Endothelial cell (in vitro differentiated cells): ENCODE measurements at regions not wholly inside any gene's neighbourhood (a gene's known extent, or its start where the extent isn't known, plus 50 kb on each side); places are given as distances from the start of the nearest gene placed in this dataset.

Source experiments
- DNase-seq: peaks from one replicate; pipeline ENCODE4 v3.0.0; 2021; ENCODE audit warnings: low spot score
- H3K27ac Mint-ChIP-seq: one replicate; pipeline ENCODE4 v1.8.0; 2021; ENCODE audit warnings: mixed read lengths, inconsistent platforms; ENCODE audit not compliant: unreplicated experiment
- H3K27me3 Mint-ChIP-seq: one replicate; pipeline ENCODE4 v1.8.0; 2021; ENCODE audit warnings: mild to moderate bottlenecking, moderate library complexity, mixed read lengths, inconsistent platforms; ENCODE audit not compliant: unreplicated experiment
- H3K36me3 Mint-ChIP-seq: one replicate; pipeline ENCODE4 v1.8.0; 2021; ENCODE audit warnings: mild to moderate bottlenecking, low read depth, mixed read lengths, inconsistent platforms; ENCODE audit not compliant: unreplicated experiment
- H3K4me1 Mint-ChIP-seq: one replicate; pipeline ENCODE4 v1.8.0; 2021; ENCODE audit warnings: mild to moderate bottlenecking, mixed read lengths, inconsistent platforms; ENCODE audit not compliant: unreplicated experiment
- H3K4me3 Mint-ChIP-seq: one replicate; pipeline ENCODE4 v1.8.0; 2021; ENCODE audit warnings: mild to moderate bottlenecking, mixed read lengths, inconsistent platforms; ENCODE audit not compliant: unreplicated experiment
- H3K9me3 Mint-ChIP-seq: one replicate; pipeline ENCODE4 v1.8.0; 2021; ENCODE audit warnings: mixed read lengths, inconsistent platforms; ENCODE audit not compliant: unreplicated experiment
- CTCF ChIP-seq: fragments of 200-600 bp; sonication (generic); IDR thresholded peaks from one replicate; pipeline ENCODE4 v1.5.0; 2021; ENCODE audit warnings: antibody characterized with exemption; ENCODE audit not compliant: unreplicated experiment

- Mint-ChIP-seq H3K4me1 (peaks cover 14% of the 10 kb centered on the region), H3K27ac (no peak overlapping the region), H3K27me3 (peaks cover 7% of the 10 kb centered on the region), H3K9me3 (no peaks in the 10 kb centered on the region), H3K4me3 (no peak overlapping the region), H3K36me3 (no peaks in the 10 kb centered on the region)
- TF ChIP-seq CTCF = no peak
- no peak for DNase-seq
Observed at GRCh38 chr10:131725581-131726069, 175.2 kb upstream of the PPP2R2D start.

GRCh38 chr10:131726076-131726880 lies 174.5 kb upstream of the PPP2R2D start:
- Mint-ChIP-seq H3K4me1 (peaks cover 14% of the 10 kb centered on the region), H3K4me3 (no peak overlapping the region), H3K36me3 (no peaks in the 10 kb centered on the region), H3K27me3 (peaks cover 7% of the 10 kb centered on the region), H3K27ac (no peak overlapping the region), H3K9me3 (no peaks in the 10 kb centered on the region)
- no peak for DNase-seq
- no peak for TF ChIP-seq CTCF

GRCh38 chr10:131726967-131727366 lies 173.8 kb upstream of the PPP2R2D start:
- Mint-ChIP-seq H3K27me3 (peaks cover 7% of the 10 kb centered on the region), H3K4me3 (no peak overlapping the region), H3K36me3 (no peaks in the 10 kb centered on the region), H3K27ac (peak overlapping the region; percentile 55), H3K9me3 (no peaks in the 10 kb centered on the region), H3K4me1 (peaks cover 14% of the 10 kb centered on the region)
- DNase-seq = no peak
- no peak for TF ChIP-seq CTCF

- H3K4me1 Mint-ChIP-seq = peaks cover 14% of the 10 kb centered on the region
- H3K27ac Mint-ChIP-seq = no peak overlapping the region
- no peak for DNase-seq
- no peak overlapping the region for H3K4me3 Mint-ChIP-seq
- peaks cover 10% of the 10 kb centered on the region for H3K27me3 Mint-ChIP-seq
- no peak for TF ChIP-seq CTCF
- H3K9me3 Mint-ChIP-seq = peaks cover 4% of the 10 kb centered on the region
- H3K36me3 Mint-ChIP-seq = no peaks in the 10 kb centered on the region
Observed at GRCh38 chr10:131727560-131727959, 173.2 kb upstream of the PPP2R2D start.
